Activated CD4-positive, alpha-beta T cell treated with anti-CD3 and anti-CD28 coated beads, Interleukin-2, Interleukin-4, amounts not matched to agents 100 ng/mL and 50 ng/mL, durations not matched to agents 16 hours and 8 hours (primary cell): ENCODE measurements at regions not wholly inside any gene's neighbourhood (a gene's known extent, or its start where the extent isn't known, plus 50 kb on each side); places are given as distances from the start of the nearest gene placed in this dataset.

Experiments
- DNase-seq: peaks from one replicate; pipeline ENCODE4 v3.0.0-alpha.2; 2020; ENCODE audit warnings: low spot score

DNA sequence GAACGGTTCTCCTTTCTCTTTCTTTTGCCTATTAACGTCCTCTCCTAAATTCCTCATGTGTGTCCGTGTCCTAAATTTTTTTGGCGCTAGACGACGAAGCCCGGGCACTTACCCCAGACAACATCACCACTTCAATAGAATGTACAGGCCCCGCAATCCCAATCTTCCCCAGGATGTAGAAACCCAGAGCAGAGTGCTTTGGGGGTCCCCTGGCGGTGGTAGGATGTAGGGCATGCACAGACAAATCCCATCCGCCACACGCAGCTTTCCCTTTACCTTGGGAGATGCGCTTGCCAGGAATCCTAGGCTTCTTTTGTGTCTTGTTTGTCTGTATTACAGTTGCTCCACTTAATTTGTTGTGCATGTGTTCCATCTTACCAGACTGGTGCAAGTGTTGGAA lies 417.3 kb upstream of the ARID1B start:
- DNase-seq, result no peak

- DNase-seq, result no peak
Observed at GRCh38 chr6:156352861-156353260, 424.3 kb upstream of the ARID1B start.

DNA sequence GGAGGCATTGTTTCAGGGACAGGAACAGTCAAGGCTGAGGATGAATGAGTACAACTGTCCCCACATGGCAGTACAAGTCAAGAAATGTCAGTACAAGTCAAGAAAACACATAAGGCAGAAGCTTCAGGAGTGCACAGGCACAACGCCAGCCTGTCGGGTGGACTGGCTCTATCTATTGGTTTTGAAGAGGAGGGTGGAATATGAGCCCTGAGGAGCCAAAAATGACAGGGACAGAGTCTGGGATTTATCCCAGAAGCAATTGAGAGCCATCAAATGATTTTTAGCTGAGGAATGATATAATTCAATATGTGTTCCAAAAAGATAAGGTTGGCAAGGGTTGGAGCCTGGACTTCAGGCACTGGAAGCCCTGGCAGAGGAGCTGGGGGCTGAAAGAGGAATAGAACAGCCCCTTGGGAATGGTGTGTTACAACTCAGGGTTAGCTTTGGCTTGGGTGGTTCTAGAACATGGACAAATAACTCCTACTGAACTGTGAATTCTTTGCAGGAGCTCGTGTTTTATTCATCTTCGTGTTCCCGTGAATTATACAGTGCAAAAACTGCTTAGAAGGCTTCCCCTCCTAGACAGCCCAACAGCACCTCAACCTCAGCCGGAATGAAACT lies 425.7 kb upstream of the ARID1B start:
- DNase-seq, result no peak

DNA sequence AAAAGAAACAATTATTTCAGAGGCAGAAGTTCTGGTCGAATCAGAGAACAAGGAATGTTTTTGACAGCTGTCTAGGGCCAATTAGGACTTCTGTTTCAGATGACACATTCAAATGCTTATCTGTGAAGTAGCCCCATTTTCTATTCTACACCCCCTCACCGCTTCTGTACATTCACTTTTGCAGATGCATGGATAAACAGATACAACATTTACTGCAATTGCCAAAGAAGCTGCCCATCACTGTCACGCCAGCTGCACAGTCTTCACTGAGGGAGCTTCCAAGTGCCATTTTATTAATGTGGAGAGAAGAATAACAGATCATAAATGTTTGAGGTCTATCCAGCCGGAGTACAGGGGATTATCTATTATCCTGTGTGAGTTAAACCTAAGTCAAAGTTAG lies 426.8 kb upstream of the ARID1B start:
- no peak for DNase-seq

GRCh38 chr6:156348849-156349248 lies 428.3 kb upstream of the ARID1B start:
- DNase-seq, result no peak

DNA sequence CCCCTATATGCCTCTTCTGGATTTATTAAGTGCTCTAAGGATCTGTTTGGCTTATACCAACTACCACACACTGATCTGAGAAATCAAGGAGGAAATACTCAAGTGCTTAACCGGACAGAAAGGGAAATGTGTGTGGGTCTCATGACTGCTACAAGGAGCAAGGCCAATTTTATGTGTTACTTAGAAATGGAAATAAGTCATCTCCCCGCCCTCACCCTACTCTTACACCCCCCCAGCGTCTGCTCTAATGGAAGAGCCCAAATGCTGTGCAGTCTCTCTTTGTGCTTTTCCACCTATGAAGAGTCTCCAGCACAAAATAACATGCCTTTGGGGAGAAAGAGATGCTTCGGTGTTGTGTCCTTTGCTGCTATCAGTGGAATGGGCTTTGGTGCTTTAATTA lies 428.8 kb upstream of the ARID1B start:
- no peak for DNase-seq

DNA sequence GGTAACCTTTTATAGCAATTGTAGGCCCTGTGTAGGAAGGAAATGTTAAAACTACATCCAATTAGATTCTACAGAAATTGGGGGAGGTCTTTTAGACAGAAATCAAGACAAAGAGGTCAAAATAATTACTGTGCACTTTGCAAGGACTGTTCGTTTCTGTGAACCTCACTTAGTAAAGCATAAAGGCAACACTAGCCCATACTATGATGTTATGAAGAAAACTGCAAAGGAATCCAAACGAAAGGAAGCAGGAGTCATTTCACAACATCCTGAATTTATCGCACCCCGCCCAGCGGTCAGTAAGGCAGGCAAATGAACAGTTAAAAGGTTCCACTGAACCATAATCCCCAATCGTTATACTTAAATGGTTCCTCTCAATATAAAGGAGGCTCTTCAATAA lies 429.5 kb upstream of the ARID1B start:
- no peak for DNase-seq

DNA sequence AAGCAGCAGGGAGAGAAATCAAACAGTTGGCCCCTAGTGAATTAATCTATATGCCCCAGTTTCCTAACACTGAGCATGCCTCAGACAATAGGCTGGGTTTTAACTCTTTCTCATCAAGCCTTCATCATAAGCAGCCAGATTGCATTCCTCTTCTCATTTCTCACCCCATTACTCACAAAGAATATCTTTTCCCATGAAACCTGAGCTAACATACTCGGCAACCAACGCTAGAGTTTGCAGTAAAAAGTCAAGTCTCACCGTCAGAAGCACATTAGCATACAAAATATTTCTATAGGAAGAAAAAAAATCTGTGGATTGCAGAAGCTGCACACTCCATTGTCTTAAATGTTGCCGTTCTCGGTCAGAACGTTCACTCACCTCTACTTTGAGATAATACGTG lies 429.9 kb upstream of the ARID1B start:
- no peak for DNase-seq

GRCh38 chr6:156345700-156346099 lies 431.5 kb upstream of the ARID1B start:
- DNase-seq, result no peak

- DNase-seq, result no peak
Observed at GRCh38 chr6:156344491-156344890, 432.7 kb upstream of the ARID1B start.

GRCh38 chr6:156337801-156338200 lies 439.4 kb upstream of the ARID1B start:
- DNase-seq, result no peak

DNA sequence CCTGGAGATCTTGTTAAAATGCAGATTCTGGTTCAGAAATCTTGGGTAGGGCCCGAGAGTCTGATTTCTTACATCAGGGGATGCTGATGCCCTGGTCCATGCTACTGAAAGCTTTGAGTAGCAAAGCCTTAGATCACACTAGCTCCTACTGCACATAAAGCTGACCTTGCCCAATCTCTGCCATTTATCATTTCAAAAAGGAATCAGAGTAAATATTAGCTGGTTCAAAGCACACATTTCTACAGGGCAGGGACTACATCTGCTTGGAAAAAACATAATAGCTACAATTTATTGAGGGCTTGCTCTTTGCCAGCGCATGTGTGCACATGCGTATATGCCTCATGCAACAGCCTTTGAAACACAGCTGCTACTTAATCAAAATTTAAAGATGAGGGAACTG lies 440.4 kb upstream of the ARID1B start:
- DNase-seq, result no peak

DNA sequence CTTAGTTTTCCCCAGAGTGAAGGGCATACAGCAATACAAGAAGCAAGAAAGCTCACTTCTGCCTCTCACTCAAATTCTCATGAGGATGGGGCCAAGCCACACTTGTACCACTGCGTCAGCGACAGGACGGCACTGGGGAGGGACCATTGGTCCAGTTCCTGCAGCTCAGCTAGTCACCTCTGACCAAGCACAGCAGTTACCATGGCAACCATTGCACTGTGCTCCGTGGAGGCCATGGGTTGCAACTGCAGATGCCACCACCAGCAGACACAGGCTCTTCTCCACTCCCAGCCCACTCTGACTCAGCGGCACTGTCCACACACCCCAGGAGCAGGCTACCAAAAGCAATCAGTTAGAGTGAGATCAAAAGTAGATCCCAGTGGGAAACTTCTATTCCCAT lies 441.1 kb upstream of the ARID1B start:
- DNase-seq, result no peak

GRCh38 chr6:156334966-156335365 lies 442.2 kb upstream of the ARID1B start:
- DNase-seq, result no peak

DNA sequence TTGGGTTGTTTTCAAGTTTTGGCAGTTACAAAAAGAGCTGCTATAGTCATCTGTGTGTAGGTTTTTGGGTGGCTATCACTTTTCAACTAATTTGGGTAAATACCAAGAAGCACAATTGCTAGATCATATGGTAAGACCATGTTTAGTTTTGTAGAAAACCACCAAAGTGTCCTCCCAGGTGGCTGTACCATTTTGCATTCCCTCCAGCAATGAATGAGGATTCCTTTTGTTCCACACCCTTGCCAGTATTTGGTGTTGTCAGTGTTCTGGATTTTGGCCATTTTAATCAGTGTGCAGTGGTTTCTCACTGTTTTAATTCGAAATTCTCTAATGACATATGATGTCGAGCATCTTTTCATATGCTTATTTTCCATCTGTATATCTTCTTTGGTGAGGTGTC lies 457.5 kb upstream of the ARID1B start:
- DNase-seq, result no peak

GRCh38 chr6:156316583-156317125 lies 460.5 kb upstream of the ARID1B start:
- DNase-seq, result no peak

DNA sequence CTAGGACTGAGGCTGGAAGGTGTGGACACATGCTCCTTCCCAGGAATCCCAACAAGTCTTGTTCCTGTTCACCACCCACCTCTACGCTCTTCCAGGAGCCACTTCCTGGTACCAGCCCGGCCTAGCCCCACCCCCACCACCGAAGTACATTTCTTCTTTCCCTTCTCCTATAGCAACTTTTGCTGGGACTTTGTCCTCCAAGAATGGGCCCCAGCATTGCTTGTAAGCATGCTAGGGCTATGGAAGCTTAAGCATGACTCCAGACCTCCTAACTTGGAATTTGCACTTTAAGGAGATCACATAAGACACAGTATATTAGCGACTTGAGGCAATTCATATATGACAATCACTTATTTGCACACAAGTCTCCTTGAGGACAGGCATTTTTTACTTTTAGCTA lies 462.0 kb upstream of the ARID1B start:
- DNase-seq, result no peak

- DNase-seq, result no peak
Observed at GRCh38 chr6:156313037-156313436, 464.1 kb upstream of the ARID1B start.

- no peak for DNase-seq
Observed at GRCh38 chr6:156311291-156311690, 465.9 kb upstream of the ARID1B start.

GRCh38 chr6:156310701-156311100 lies 466.5 kb upstream of the ARID1B start:
- DNase-seq, result no peak

DNA sequence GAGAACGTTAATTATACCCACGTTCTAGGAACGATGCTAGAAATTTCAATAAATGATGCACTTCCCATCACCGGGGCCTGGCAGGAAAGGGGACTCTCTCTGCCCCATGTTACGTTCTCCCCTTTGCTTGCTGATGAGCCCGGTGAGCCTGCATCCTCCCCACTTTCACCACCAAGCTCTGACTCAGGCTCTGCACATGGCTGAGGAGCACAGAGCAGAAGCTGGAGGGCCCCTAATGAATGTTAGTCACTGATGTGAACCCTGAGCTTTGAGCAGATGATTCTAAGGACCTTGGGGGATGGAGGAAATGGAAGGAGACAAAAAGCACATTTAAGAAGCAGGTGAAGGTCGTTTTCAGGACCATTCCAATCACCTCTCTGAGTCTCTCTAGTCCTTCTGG lies 468.2 kb upstream of the ARID1B start:
- no peak for DNase-seq

DNA sequence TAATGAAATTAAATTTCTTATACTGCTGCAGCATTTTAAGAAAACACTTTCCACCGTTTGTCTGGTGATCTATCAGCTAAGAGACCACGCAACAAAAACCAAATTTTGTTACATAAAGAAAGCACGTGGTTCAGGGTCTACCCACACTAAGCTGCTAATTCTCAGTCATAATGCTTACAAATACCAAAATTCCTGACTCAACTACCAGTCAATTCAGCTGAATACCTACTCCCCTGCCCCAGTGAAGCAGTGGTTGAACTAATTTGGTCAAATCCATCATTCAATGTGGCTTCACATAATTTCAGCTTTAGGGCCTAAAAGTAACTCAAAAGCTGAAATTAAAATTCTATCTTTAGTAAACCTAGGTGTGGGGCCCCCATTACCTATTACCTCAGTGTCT lies 468.6 kb upstream of the ARID1B start:
- no peak for DNase-seq

DNA sequence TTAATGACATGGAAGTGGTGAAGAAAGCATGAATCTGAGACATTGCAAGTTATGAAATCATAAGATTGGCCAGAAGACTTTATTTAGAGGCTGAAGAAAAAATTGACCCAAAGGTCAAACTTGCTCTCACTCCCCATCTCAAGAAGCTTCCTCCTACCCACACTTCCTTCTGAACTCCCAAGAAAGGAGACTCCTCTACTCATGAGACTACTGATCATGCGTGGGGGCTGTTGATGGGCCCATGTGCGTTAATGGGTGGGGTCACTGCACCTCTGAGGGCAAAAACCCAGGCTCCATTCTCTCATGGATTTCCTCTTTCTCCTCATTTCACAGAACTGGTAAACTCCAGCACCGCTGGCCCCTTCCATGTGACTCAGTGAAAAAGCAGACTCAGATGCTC lies 470.6 kb upstream of the ARID1B start:
- DNase-seq, result no peak

DNA sequence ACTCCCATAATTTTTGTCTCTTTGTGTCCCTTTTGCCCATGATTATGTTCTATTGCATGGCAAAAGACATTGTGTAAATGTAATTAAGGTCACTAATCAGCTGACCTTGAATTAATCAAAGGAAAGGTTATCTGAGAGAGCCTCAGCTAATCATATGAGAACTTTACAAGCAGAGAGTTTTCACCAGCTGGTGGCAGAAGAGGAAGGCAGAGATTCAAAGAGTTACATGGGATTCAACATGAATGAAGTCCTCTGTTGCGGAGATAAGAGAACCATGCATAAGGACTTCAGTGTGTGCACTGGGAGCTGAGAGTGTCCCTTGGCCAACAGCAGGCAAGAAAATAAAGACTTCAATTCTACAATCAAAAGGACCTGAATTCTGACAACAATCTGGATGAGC lies 494.1 kb upstream of the ARID1B start:
- DNase-seq, result no peak

DNA sequence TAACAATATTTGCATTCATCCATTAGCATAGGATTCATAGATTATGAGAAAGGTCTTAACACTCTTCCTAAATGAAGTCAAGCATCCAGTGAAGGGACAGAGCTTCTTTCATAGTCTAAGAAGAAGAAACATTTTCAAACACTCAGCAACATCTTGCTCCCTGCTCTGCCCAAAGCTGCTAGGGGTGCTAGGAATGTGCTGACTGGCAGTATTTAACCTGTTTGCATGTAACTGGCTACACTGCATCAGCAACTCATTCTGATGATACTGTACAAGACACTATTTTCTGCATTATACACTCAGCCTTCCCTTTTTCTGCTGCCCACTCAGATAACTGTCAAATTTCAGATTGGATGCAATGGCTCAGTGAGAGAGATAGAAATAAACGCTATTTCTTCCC lies 495.1 kb upstream of the ARID1B start:
- no peak for DNase-seq
